Stimulated activated naive CD8-positive, alpha-beta T cell treated with anti-CD3 and anti-CD28 coated beads, Interleukin-15, Interleukin-2, amounts not matched to agents 100 ng/mL and 50 ng/mL, for 24 hours (primary cell): ENCODE measurements at regions not wholly inside any gene's neighbourhood (a gene's known extent, or its start where the extent isn't known, plus 50 kb on each side); places are given as distances from the start of the nearest gene placed in this dataset.
A peak's percentile ranks its signal among the peaks of the same experiment; 100 is the strongest.

ENCODE experiments used
- H3K27ac Mint-ChIP-seq: one replicate; pipeline ENCODE4 v1.8.0; 2021; ENCODE audit warnings: mild to moderate bottlenecking, mixed read lengths
- H3K27me3 Mint-ChIP-seq: one replicate; pipeline ENCODE4 v1.8.0; 2021; ENCODE audit warnings: mixed read lengths
- H3K36me3 Mint-ChIP-seq: one replicate; pipeline ENCODE4 v1.8.0; 2021; ENCODE audit warnings: low read depth, mixed read lengths
- H3K4me1 Mint-ChIP-seq: one replicate; pipeline ENCODE4 v1.8.0; 2021; ENCODE audit warnings: low read depth, mixed read lengths
- H3K4me3 Mint-ChIP-seq: one replicate; pipeline ENCODE4 v1.8.0; 2021; ENCODE audit warnings: mild to moderate bottlenecking, mixed read lengths
- H3K9me3 Mint-ChIP-seq: one replicate; pipeline ENCODE4 v1.8.0; 2021; ENCODE audit warnings: mixed read lengths

DNA sequence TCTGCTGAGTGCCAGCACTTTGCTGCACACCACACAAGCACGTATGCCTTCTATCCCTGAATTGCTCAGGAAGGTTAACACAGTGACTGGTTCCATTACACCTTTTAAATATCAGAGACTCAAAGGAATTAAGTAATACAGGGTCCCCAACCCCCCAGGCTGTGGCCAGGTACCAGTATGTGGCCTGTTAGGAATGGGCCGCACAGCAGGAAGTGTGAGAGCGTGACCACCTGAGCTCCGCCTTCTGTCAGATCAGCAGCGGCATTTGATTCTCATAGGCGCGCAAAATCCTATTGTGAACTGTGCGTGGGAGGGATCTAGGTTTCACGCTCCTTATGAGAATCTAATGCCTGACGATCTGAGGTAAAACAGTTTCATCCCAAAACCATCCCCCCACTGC lies 194.5 kb downstream of the FOXO1 start:
- H3K4me1 Mint-ChIP-seq, result peaks cover 17% of the 10 kb centered on the region
- H3K27ac Mint-ChIP-seq, result no peak overlapping the region
- peaks cover 6% of the 10 kb centered on the region for H3K9me3 Mint-ChIP-seq
- H3K27me3 Mint-ChIP-seq, result no peaks in the 10 kb centered on the region
- no peaks in the 10 kb centered on the region for H3K36me3 Mint-ChIP-seq
- H3K4me3 Mint-ChIP-seq, result no peak overlapping the region

DNA sequence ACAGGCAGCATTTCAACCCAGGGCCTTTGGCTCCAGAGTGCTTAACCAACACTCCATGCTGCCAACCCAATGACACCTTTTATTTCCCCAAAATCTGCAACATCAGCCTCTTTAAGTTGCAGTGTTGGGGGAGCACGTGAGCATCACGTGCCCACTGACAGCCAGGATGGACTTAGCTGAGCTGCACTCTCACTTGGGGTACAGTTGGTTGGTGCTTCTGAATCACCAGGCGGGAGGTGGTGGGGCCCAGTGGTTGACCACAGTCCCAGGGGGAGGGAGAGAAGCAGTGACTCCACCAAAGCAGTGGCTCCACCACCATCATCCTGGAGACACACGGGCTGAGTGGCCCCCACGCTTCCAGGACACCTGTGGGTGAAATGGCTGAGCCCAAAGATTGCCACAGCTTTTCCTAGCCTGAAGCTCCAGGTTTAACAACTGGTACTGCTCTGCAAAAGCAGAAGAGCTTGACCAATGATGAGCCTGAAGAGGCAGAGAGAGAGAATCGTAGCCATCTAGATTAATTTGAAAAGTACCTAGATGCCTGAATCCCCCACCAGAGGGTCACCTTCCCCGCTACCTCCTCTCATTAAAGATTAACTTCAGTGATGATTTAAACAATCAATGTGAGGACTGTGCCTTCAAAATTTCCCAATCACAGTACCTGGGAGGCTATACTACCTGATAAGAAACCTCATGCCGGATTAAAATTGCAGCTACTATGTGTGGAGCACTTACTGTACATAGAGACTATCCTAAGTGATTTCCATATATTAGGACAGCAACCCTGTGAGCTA lies 193.8 kb downstream of the FOXO1 start:
- no peaks in the 10 kb centered on the region for H3K27me3 Mint-ChIP-seq
- H3K4me1 Mint-ChIP-seq, result peaks cover 17% of the 10 kb centered on the region
- H3K4me3 Mint-ChIP-seq, result no peak overlapping the region
- no peaks in the 10 kb centered on the region for H3K36me3 Mint-ChIP-seq
- peaks cover 6% of the 10 kb centered on the region for H3K9me3 Mint-ChIP-seq
- H3K27ac Mint-ChIP-seq, result no peak overlapping the region

DNA sequence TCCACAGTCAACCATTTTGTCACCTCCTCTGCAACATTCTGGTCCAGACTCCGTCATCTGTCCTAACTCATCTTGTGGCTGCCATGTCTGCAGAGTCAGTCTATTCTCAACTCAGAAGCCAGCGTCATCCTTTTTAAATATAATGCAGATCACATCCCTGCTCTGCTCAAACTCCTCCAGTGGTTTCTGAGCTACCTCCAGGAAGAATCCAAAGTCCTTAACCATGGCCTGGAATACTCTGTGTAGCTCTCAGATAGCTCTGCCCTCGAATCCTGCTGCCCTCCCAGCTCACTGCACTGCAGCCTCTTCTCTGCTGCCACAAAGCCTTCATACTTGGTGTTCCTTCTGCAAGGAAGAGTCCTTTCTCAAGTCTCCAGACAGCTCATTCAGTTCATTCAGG lies 190.8 kb downstream of the FOXO1 start:
- Mint-ChIP-seq H3K4me3 (no peak overlapping the region), H3K4me1 (peaks cover 24% of the 10 kb centered on the region), H3K36me3 (no peaks in the 10 kb centered on the region), H3K9me3 (peaks cover 6% of the 10 kb centered on the region), H3K27ac (peak overlapping the region; percentile 10), H3K27me3 (no peaks in the 10 kb centered on the region)

DNA sequence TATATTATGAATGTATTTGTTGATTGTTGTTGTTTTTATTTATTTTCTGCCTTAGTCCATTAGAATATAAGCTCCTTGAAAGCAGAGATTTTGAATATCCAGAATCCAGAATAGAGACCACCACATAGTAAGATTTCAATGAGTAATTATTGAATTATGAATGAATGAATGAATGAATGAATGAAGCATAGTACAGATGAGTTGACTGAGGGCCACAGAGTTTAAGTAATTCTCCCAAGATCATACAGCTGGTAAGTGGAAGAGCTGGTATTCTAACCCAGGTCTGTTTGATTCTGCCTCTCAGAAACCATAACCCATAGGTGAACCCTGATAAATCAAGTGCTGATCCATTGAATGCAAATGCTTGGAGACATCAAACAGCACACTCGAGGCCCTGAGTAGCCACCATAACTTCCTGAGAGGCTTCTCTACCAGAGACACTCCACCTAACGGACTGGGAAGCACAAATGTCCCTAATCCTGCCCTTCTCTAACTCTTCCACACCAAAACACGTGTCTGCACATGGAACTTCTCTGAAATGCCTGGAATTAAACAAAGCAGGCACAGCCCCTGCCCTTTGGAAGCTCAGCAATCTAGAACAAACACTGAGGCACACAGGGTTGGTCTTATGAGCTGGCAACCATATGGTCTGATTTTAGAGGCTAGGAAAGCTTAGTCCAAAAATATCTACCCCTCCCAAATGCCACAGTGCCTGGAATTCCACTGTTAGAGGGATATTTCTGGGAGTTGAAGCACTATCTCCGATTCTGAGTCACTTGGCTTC lies 190.1 kb downstream of the FOXO1 start:
- peak overlapping the region; percentile 10 for H3K27ac Mint-ChIP-seq
- H3K4me1 Mint-ChIP-seq, result peaks cover 32% of the 10 kb centered on the region

DNA sequence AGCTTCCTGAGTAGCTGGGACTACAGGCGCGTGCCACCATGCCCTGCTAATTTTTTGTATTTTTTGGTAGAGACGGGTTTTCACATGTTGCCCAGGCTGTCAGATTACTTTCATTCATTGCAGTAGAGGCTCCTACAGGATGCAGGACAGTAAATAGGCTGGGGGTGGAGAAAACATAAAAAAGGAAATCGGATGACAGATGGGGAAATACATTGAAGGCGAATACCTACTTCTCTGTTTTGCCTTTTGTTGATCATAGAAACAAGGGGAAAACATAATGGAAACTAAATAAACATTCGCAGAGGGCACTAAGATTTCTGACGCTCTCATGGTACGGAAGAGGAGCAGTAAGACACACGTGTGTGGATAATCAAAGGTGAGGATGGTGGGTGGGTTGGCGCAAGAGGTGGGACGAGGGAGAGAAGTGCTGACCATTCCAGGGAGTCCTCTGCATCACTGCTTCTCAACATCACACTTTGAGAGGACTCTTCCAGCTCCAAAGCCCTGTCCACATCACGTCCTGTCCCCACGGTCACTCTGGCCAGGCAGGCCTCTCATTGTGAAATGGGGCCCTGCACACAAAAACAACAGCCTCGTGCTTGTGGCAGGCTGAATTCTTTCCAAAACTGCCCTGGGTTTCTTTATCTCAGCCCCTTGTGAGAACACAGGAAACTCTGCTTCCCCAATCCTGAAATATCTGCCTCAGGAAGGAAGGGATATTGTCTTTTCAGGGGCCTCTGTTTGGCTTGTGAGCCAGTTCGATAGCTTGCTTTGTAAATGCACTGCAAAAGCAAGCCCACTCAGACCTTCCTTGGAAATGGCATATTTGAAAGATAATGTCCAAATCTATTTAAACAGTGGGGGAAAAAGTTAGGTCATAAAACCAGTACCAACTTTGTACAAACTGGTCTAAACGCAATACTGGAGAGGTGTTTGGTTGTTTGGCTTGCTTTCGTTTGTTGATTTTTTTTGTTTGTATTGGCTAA lies 188.5 kb downstream of the FOXO1 start:
- Mint-ChIP-seq H3K36me3 (no peaks in the 10 kb centered on the region), H3K27ac (peak overlapping the region; percentile 24), H3K27me3 (no peaks in the 10 kb centered on the region), H3K4me1 (peaks cover 32% of the 10 kb centered on the region), H3K9me3 (peaks cover 4% of the 10 kb centered on the region), H3K4me3 (no peak overlapping the region)

More for the DNA sequence above, 190.1 kb downstream of the FOXO1 start:
- H3K4me3 Mint-ChIP-seq, result no peak overlapping the region
- no peaks in the 10 kb centered on the region for H3K27me3 Mint-ChIP-seq
- H3K9me3 Mint-ChIP-seq, result peaks cover 4% of the 10 kb centered on the region
- H3K36me3 Mint-ChIP-seq, result no peaks in the 10 kb centered on the region

DNA sequence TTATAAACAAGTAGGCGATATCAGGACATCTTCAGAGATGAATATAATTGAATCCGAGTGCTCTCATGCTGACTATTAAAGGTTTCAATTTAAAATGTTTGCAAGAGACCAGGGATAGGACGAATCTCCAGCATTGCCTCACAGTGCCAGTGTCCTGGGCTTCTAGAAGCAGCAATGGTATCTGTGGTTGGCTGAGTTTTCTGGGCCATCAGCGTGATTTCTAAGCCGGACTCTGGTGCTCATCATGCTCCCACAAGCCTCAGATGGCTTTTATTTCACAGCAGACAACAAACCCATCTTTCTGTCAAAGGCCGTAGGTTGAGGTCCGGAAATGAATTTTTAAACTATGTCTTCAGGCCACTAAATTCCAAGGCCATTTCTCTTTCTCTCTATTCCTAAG lies 187.7 kb downstream of the FOXO1 start:
- Mint-ChIP-seq H3K4me1 (peaks cover 36% of the 10 kb centered on the region), H3K9me3 (peaks cover 4% of the 10 kb centered on the region), H3K36me3 (no peaks in the 10 kb centered on the region), H3K27ac (no peak overlapping the region), H3K4me3 (no peak overlapping the region), H3K27me3 (no peaks in the 10 kb centered on the region)

DNA sequence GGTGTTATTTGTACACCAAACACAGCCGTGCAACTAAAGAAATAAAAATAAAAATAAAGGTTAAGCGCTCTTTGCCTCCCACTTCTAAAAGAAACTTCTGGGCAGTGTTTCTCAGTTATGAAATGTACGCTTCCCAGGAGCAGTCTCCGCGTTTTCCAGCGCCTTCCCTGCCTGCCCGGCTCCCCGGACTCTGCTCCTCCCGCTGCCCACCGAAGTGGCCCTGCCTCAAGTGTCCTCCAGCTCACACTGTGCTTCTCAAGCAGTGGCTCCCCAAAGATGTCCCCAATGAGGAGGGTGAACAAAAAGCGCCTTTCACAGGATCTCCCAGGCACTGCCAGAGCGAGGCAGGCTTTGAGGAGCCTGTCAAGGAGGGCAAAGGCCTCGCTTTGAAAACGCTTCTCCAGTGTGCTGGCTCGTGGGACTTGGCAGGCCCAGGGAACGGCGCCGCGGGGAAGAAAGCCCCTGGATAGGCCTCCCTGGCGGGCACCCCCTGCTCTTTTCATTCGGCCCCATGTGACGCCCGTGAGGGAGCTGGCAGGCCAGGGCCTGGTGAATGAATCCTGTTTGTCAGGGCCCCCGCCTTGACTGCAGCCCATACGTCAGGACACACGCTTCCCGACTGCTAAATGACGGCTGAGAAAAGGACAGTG lies 187.1 kb downstream of the FOXO1 start:
- no peak overlapping the region for H3K4me3 Mint-ChIP-seq
- no peaks in the 10 kb centered on the region for H3K36me3 Mint-ChIP-seq
- no peaks in the 10 kb centered on the region for H3K27me3 Mint-ChIP-seq
- peaks cover 4% of the 10 kb centered on the region for H3K9me3 Mint-ChIP-seq
- H3K4me1 Mint-ChIP-seq, result peaks cover 41% of the 10 kb centered on the region
- no peak overlapping the region for H3K27ac Mint-ChIP-seq

DNA sequence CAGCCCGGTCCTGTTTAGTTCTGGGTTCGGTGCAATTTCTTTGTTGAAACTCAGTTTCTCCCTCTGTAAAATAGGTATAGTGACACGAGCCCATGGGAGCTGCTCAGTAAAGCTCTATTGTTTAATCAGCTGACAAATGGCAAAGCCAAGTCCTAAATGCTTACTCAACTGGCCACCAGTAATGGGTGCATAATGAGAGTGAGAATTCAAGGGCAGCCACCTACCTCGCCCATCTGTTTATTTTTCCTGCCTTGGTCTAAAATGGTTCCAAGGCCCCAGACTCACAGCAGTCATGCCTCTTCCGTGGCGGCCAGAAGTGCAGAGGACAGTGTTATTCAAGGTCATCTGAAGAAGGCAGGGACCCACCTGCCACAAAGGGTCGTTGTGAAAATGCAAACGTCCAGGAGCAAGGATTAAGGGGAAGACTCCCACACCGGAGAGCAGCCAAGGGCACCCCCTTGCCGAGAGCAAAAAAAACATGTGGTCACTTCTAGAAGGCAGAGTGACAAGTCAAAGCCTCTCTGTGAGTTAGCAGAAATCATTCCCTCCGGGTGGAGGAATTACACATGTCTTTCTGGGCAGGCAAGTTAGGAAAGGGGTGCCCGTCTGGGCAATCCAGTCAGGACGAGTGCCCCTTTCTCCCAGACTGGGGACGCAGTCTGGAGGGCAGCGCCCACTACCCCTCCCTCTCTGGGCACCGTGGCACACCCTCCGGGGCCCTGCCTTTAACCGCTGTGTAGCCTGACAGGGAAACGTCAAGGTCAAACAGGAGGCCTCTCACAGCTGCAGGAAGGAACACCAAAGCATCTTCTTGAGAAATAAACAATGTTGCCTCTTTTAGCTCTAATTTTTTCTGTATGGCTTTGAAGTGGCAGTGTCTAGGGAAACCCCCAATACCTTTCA lies 186.2 kb downstream of the FOXO1 start:
- H3K27ac Mint-ChIP-seq, result peak overlapping the region; percentile 73

DNA sequence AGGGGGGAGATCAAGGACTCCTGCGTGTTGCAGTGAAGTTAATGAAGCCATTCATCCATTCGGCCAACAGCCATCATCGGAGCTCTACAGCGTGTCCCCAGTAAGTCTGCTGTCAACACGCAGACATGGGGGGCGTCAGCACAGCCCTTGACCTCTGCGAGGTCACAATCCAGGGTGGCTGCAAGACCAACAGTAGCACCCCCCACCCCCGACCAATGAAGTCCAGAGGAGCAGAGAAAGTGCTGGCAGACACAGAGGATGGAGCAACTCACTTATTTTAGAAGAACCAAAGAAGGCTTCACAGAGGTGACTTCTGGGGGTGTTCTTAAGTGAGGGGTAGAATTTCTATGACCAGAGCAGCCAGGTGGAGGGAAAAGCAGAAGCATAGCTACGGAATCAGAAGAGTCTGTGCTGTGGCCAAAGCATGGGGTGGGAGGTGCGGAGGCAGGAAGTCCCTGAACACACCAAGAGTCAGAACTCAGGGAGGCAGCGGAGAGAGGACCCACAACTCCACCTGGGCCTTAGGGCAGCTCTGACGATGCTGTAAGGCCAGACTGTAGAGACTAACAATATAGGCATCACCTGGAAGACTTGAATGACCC lies 185.4 kb downstream of the FOXO1 start:
- Mint-ChIP-seq H3K27me3 (no peaks in the 10 kb centered on the region), H3K27ac (peak overlapping the region; percentile 73), H3K4me1 (peaks cover 57% of the 10 kb centered on the region), H3K4me3 (peak overlapping the region; percentile 51), H3K9me3 (no peaks in the 10 kb centered on the region), H3K36me3 (no peaks in the 10 kb centered on the region)

More for the DNA sequence above, 186.2 kb downstream of the FOXO1 start:
- Mint-ChIP-seq H3K27me3 (no peaks in the 10 kb centered on the region), H3K36me3 (no peaks in the 10 kb centered on the region), H3K4me1 (peaks cover 50% of the 10 kb centered on the region), H3K4me3 (peak overlapping the region; percentile 51), H3K9me3 (no peaks in the 10 kb centered on the region)

DNA sequence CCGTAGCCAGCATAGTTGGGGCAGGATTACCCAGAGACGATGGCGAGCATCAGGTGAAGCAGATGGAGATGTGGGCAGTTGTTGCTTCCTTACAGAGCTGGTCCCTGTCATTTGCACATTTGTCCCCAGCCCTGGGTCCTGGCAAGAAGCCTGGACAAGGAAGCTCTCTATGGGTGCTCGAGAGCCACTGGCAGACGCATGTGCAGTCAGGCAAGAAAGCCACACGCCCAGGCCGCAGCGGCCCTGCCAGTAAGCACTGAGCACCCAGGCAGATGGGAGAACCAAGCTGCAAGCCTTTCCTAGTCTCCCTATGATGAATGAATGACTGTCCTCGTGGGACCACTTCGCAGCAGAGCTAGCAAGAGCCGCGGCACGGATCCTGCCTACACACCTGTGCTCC lies 182.8 kb downstream of the FOXO1 start:
- H3K27ac Mint-ChIP-seq, result no peak overlapping the region
- H3K4me3 Mint-ChIP-seq, result no peak overlapping the region
- no peaks in the 10 kb centered on the region for H3K9me3 Mint-ChIP-seq
- peaks cover 81% of the 10 kb centered on the region for H3K4me1 Mint-ChIP-seq
- H3K27me3 Mint-ChIP-seq, result no peaks in the 10 kb centered on the region
- no peaks in the 10 kb centered on the region for H3K36me3 Mint-ChIP-seq

DNA sequence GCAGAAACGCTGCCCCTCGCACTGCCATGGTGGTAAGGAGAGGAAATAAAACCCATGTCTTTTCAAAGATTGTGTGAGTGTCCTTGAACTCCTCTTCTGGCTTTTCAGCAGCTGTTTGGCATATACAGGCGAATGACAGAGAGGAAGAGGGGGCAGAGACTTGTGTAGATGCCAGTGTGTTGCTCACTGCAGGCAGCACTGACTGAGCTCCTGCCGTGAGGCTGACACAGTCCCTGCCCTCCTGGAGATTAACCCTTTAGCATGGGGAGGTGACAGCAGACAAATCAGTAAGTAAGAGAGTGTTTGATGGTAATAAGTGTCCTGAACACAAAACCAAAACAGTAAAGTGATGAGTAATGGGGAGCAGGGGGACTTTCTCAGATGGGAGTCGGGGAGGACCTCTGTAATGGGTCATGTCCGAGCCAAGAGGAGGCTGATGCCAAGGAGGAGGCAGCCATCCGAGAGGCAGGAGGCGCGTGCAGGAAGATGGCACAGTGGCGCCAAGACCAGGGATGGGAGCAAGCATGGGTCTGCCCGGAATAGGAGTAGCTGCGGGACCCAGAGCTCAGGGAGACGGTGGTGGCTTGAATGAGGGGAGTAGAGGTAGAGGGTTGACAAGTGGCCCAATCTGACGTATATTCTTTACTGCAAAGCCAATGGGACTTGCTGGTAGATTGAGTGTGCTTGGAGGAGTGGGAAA lies 182.2 kb downstream of the FOXO1 start:
- Mint-ChIP-seq H3K36me3 (no peaks in the 10 kb centered on the region), H3K27me3 (no peaks in the 10 kb centered on the region), H3K4me3 (peak overlapping the region; percentile 11), H3K4me1 (peaks cover 87% of the 10 kb centered on the region), H3K27ac (peak overlapping the region; percentile 66), H3K9me3 (no peaks in the 10 kb centered on the region)

DNA sequence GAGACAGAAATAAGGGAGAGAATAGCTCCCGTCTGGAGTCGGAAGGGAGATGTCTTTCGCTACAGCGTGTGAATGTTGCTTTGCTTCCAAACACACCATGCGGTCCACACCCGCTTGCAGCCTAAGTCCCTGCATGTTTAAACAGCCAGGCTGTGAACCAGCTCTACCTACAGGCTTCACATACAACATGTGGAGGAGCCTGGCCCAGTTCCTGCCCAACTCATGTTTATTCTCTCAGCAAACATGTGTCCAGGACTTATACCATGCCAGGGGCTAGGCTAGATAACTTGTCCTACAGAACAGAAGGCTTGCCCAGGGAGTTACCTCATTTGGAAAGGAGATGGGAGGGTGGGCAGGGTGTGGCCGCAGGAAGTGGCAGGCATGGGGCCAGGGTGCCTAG lies 181.5 kb downstream of the FOXO1 start:
- H3K27ac Mint-ChIP-seq, result peak overlapping the region; percentile 68
- H3K9me3 Mint-ChIP-seq, result no peaks in the 10 kb centered on the region
- H3K4me3 Mint-ChIP-seq, result peak overlapping the region; percentile 12
- peaks cover 94% of the 10 kb centered on the region for H3K4me1 Mint-ChIP-seq
- H3K36me3 Mint-ChIP-seq, result no peaks in the 10 kb centered on the region
- H3K27me3 Mint-ChIP-seq, result no peaks in the 10 kb centered on the region
